ENCODE measurements at regions not wholly inside any gene's neighbourhood (a gene's known extent, or its start where the extent isn't known, plus 50 kb on each side); places are given as distances from the start of the nearest gene placed in this dataset.
"Not testable (repeated sequence)": the region's sequence is repeated elsewhere in the genome, so short reads cannot be mapped to it uniquely, and the experiment has no call there.

DNA sequence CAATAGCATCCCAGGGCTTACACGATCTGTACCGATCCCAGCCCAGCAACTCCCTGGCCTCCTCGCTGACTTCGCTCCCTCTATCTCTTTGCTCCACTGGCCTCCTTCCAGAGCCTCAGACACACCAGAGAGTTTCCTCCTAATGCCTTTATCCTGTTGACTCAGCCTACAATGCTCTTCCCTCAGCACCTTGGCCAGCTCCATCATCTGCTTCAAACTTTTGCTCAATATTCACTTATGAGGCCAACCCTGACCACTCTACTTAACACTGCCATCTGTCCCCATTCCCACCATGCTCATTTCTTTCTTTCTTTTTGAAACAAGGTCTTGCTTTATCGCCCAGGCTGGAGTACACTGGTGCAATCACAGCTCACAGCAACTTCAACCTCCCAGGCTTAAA is 180.9 kb downstream of the CEP170 start:
- H3K27ac Mint-ChIP-seq; H3K27me3 Mint-ChIP-seq (ENCODE audit: low read depth in 3 of 3); DNase-seq; H3K4me3 Mint-ChIP-seq; H3K9me3 Mint-ChIP-seq; H3K36me3 Mint-ChIP-seq; H3K4me1 Mint-ChIP-seq: not testable (repeated sequence)

DNA sequence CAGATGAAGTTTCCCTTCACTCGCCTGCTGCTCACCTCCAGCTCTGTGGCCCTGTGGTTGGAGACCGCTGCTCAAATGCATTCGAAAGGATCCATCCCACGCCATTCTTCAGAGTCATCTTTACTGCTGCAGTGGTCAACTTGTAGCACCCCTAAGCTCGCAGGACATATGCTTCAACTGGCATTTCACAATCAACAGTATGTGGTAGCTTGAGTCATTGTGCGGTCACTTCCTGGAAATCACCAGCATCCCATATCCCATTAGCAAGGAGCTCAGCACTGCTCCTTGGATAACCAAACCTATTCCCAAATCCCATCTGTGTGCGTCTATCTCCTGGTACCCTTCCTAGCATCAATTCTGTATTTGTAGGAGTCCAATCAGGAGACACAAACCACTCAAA is 188.0 kb downstream of the CEP170 start:
- not testable (repeated sequence) for H3K36me3 Mint-ChIP-seq

DNA sequence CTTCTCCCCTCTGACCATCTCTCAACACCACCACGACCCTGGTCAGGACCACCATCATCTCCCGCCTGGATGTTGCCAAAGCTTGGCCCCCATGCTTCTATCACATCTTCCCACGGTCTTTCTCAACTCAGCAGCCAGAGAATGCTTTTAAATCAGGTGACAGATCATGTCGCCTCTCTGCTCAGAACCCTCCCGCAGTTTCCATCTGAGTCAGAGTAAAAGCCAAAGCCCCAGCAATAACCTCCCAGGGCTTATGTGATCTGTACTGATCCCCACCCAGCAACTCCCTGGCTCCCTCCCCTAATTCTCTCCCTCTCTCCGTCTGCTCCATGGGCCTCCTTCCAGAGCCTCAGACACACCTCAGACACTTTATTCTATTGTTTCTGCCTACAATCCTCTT is 193.1 kb downstream of the CEP170 start:
- not testable (repeated sequence) for H3K9me3 Mint-ChIP-seq; H3K27ac Mint-ChIP-seq; H3K4me3 Mint-ChIP-seq; DNase-seq; H3K27me3 Mint-ChIP-seq (ENCODE audit: low read depth in 3 of 3); H3K4me1 Mint-ChIP-seq; H3K36me3 Mint-ChIP-seq

More for the DNA sequence above, 188.0 kb downstream of the CEP170 start:
- not testable (repeated sequence) for H3K4me3 Mint-ChIP-seq; H3K27ac Mint-ChIP-seq; H3K9me3 Mint-ChIP-seq; H3K4me1 Mint-ChIP-seq; H3K27me3 Mint-ChIP-seq (ENCODE audit: low read depth in 3 of 3); DNase-seq

DNA sequence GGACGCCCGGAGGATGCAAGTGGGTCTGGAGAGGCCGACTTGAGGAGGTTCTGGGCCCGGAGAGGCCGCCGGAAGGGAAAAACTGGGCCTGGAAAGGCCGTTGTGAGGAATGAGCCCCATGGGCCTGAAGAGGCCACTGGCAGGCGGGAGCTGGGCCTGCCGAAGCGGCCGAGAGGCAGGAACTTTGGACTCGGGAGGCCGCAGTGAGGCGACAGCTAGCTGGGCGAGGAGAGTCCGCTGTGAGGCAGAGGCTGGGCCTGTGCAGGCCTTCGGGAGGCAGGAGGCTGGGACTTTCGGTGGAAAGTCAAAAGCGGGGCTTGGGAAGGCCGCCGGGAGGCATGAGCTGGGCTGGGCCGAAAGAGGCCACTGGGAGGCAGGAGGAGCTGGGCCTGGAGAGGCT is 199.6 kb downstream of the CEP170 start:
- H3K4me3 Mint-ChIP-seq; H3K36me3 Mint-ChIP-seq; H3K4me1 Mint-ChIP-seq; DNase-seq; H3K27ac Mint-ChIP-seq; H3K9me3 Mint-ChIP-seq; H3K27me3 Mint-ChIP-seq (ENCODE audit: low read depth in 3 of 3): not testable (repeated sequence)

DNA sequence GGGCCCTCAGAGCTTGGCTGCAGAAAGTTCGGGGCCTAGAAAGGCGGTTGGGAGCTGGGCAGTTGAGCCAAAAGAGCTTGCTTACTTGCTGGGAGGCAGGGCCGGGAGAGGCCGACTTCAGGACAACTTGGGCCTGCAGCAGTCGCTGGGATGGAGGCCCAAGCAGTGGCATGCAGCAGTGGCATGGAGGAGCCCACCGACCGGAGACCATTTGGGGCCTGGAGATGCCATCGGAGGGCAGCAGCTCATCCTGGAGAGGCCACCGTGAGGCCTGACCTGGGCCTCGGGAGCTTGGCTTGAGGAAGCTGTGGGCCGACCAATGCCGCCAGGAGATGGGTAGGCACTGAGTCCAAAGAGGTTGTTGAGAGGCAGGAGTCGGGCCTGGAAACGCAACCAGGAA is 200.0 kb downstream of the CEP170 start:
- not testable (repeated sequence) for H3K27me3 Mint-ChIP-seq (ENCODE audit: low read depth in 3 of 3); DNase-seq; H3K27ac Mint-ChIP-seq

DNA sequence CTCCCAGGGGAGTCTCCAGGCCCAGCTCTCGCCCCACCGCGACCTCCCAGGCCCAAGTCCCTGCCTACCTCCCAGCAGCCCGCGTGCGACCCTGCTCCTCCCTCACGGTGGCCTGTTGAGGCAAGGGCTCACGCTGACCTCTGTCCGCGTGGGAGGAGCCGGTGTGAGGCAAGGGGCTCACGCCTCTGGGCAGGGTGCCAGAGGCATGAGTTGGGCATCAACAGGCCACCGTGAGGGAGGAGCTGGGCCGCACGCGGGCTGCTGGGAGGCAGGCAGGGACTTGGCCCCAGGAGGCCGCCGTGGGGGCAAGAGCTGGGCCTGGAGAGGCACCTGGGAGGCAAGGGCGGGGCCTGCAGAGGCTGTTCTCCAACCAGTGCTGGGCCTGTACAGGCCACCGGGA is 200.4 kb downstream of the CEP170 start:
- H3K27ac Mint-ChIP-seq; H3K4me1 Mint-ChIP-seq; H3K27me3 Mint-ChIP-seq (ENCODE audit: low read depth in 3 of 3); DNase-seq; H3K9me3 Mint-ChIP-seq; H3K36me3 Mint-ChIP-seq; H3K4me3 Mint-ChIP-seq: not testable (repeated sequence)

More for the DNA sequence above, 200.0 kb downstream of the CEP170 start:
- not testable (repeated sequence) for H3K4me1 Mint-ChIP-seq, H3K36me3 Mint-ChIP-seq, H3K4me3 Mint-ChIP-seq, H3K9me3 Mint-ChIP-seq

DNA sequence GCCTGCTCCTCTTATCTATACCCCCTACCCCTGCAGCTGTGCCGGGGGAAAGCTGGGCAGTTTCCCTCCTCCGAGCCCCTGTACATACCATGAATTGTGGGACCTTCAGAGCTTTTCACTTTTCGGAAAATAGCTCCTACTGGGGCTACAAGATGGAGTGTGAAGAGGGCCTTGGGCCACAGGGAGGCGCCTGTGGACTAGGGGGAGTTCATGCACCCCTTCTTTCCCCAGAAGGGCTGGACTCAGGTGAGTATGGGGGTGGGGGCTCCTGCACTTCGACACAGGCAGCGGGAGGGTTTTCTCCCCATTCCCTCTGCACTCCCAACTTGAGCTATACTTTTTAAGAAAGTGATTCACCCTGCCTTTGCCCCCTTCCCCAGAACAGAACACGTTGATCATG is 202.0 kb downstream of the CEP170 start:
- not testable (repeated sequence) for H3K4me3 Mint-ChIP-seq; H3K9me3 Mint-ChIP-seq; H3K27ac Mint-ChIP-seq; H3K36me3 Mint-ChIP-seq; DNase-seq; H3K4me1 Mint-ChIP-seq; H3K27me3 Mint-ChIP-seq (ENCODE audit: low read depth in 3 of 3)

DNA sequence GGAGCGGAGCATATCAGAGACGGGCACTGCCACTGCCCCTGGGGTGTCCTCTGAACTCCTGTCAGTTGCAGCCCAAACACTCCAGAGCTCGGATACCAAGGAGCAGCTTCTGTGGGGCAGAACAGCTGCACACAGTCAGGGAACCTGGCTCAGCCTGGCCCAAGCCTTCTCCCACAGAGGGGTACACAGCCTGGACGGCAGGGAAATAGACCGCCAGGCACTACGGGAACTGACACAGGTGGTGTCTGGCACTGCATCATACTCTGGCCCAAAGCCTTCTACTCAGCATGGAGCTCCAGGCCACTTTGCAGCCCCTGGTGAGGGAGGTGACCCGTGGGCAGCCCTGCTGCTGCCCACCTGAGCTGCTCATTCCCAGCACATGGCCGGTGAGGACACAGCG is 204.5 kb downstream of the CEP170 start:
- not testable (repeated sequence) for H3K27ac Mint-ChIP-seq

DNA sequence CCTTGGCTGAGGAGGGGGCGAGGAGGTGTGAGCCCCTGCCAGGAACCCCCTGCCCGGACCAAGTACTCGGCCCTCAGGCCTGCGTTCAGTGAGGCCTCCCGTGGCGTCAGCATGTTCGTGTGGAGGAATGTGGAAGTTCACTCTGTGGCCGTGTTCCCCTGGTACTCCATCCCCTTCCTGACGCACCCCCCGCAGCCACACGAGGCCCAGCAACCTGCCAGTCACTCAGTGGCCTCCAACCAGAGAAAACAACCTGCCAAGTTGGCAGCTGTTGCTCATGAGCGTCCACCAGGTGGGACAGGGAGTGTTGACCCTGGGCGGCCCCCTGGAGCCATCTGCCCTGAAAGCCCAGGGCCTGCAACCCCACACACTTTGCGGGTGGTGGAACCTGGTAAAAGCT is 205.4 kb downstream of the CEP170 start:
- not testable (repeated sequence) for DNase-seq; H3K4me3 Mint-ChIP-seq; H3K36me3 Mint-ChIP-seq; H3K27me3 Mint-ChIP-seq (ENCODE audit: low read depth in 3 of 3); H3K27ac Mint-ChIP-seq; H3K9me3 Mint-ChIP-seq; H3K4me1 Mint-ChIP-seq

More for the DNA sequence above, 204.5 kb downstream of the CEP170 start:
- H3K9me3 Mint-ChIP-seq; H3K4me1 Mint-ChIP-seq; H3K27me3 Mint-ChIP-seq (ENCODE audit: low read depth in 3 of 3); DNase-seq; H3K4me3 Mint-ChIP-seq; H3K36me3 Mint-ChIP-seq: not testable (repeated sequence)

DNA sequence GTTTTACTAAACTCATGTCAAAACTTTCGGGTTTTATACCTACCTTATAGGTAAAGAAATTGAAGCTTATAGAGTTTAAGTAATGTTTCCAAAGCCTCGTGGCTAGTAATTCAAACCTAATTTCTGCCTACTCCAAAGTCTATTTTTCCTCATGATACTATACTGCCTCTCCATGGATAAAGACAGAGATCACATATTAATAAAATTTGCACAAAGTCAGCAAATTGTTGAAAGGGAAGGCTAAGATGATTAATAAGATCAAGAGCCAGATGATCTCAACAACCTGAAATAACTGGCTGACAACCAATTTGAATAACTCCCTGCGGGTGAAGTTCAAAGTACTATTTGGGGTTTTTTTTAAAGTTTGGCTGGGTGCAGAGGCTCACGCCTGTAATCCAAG is 233.7 kb downstream of the CEP170 start:
- H3K4me3 Mint-ChIP-seq; H3K4me1 Mint-ChIP-seq; H3K9me3 Mint-ChIP-seq; H3K27me3 Mint-ChIP-seq (ENCODE audit: low read depth in 3 of 3); DNase-seq; H3K27ac Mint-ChIP-seq; H3K36me3 Mint-ChIP-seq: not testable (repeated sequence)

DNA sequence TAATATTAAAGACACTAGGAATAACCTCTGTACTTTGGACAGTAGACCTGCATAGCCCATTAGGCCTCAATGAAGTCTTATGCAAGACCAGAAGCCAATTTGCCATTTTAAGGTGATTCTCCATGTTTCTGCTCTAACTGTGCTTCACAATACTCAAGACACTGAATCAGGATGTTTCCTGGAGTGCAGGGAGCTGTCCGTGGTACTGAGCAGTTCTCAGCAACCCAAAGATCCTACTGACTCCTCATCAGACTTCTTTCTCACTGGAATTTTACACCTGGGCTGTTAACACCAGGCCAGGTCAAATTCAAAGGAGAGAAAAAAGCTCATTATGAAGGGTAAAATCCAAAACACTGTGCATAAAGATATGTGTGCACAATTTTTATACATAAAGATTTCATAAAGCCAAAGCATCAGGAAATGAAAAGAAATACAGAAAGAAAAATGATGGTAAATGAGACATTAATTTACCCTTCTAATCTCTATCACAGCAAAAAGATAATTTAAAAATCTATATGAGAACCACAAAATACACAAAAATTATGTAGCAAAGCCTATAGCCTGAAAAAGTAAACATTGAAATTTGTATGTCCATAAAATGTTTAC is 235.9 kb downstream of the CEP170 start:
- H3K4me1 Mint-ChIP-seq; H3K36me3 Mint-ChIP-seq; H3K4me3 Mint-ChIP-seq; H3K27ac Mint-ChIP-seq; H3K27me3 Mint-ChIP-seq (ENCODE audit: low read depth in 3 of 3); H3K9me3 Mint-ChIP-seq: not testable (repeated sequence)
- DNase-seq, result peak; percentile 2 to 13 (median 7)

DNA sequence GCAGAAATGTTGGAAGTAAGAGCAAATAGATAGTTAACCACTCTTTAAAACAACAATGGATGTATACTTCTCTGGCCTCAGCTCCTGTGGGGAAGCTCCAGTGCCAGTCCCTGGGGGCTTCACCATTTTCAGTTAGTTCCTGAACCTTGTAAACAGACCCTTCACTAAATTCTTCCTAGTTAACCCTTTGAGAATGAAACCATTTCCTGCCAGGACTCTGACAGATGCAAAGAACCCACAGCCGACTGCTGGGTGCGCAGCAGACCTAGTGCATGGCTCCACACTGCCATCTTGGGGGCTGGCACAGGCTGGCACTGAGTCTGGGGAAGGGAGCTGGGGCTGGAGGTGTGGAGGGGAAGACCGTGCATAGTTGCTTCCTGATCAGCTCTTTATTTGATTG is 244.4 kb downstream of the CEP170 start:
- H3K9me3 Mint-ChIP-seq; H3K36me3 Mint-ChIP-seq; DNase-seq; H3K4me3 Mint-ChIP-seq; H3K4me1 Mint-ChIP-seq; H3K27me3 Mint-ChIP-seq (ENCODE audit: low read depth in 3 of 3); H3K27ac Mint-ChIP-seq: not testable (repeated sequence)

DNA sequence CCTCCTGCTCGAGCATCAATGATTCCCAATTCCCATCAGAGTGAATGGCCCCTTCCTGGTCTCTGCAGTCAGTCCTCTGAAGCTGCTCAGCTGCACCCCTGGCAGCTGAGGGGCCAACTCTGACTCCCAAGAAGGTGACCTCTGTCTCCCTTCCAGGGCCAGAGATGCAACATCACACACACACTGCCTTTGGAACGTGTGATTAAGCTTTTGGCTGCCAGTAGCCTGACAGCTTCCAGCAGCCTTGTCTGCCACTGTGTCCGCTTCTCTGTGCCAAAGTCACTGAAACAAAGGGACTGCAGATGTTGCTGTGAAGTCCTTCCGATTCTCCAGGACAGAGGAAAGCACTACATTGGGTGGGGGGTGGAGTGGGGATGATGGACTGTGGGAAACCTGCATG is 254.1 kb downstream of the CEP170 start:
- not testable (repeated sequence) for H3K4me3 Mint-ChIP-seq; DNase-seq; H3K9me3 Mint-ChIP-seq; H3K27ac Mint-ChIP-seq; H3K27me3 Mint-ChIP-seq (ENCODE audit: low read depth in 3 of 3); H3K36me3 Mint-ChIP-seq; H3K4me1 Mint-ChIP-seq

DNA sequence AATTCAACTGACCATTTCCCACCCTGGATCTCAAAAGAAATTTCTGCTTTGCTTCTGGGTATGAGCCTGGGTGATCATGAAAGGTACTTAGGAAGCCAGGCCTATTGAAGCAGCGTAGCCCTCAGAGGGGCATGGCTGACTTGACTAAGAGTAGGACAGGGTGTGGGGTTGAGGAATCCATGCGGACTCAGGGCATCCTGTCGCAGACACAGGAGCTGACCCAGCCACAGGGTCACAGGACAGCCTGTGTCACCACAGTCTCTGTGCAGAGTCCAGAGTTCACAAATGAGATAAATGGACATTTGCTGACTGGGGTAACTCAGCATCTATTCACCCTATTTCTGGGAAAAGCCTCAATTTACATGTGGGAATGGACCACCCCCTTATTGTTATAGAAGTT is 262.3 kb downstream of the CEP170 start:
- H3K9me3 Mint-ChIP-seq, H3K4me3 Mint-ChIP-seq: not testable (repeated sequence)

DNA sequence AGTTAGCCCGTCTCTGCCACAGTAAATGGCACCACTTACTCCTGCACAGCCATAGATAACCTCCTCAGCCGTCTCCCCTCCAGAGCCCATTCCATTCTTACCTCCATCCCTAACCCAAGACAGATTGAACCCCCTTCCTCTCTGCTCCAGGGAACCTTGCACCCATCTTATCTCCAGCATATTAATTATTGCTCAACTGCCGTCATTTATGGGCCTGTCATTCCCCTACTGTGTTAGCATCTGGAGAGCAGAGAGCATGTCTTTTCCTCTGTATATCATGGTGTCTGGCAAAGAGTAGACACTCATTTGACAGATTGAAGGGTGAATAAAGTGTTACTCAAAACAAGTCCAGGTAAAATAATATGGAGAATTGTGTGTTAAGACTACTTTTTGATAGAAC is 270.0 kb downstream of the CEP170 start:
- not testable (repeated sequence) for H3K9me3 Mint-ChIP-seq; H3K36me3 Mint-ChIP-seq; H3K4me3 Mint-ChIP-seq; H3K27ac Mint-ChIP-seq; H3K27me3 Mint-ChIP-seq (ENCODE audit: low read depth in 3 of 3); DNase-seq; H3K4me1 Mint-ChIP-seq

More for the DNA sequence above, 262.3 kb downstream of the CEP170 start:
- not testable (repeated sequence) for H3K27ac Mint-ChIP-seq; H3K4me1 Mint-ChIP-seq; H3K27me3 Mint-ChIP-seq (ENCODE audit: low read depth in 3 of 3); H3K36me3 Mint-ChIP-seq; DNase-seq

DNA sequence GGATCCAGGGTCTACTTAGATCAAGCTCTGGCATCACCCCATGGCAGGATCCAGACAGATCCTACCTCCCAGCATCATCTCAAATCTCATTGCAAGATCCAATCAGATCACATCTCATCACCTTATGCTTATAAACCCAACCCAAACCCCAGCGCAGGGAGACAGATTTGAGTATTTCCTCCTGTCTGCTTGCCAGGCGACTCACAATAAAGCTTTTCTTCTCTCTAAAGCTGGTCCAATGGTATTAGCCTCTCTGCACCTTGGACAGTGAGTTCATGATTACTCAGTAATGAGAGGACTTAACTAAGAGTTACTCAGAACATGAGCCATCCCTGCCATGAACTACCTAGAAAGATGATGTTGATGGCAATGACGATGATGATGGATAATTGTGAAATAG is 281.7 kb downstream of the CEP170 start:
- H3K27me3 Mint-ChIP-seq (ENCODE audit: low read depth in 3 of 3); H3K4me3 Mint-ChIP-seq; H3K4me1 Mint-ChIP-seq; H3K36me3 Mint-ChIP-seq; DNase-seq; H3K9me3 Mint-ChIP-seq; H3K27ac Mint-ChIP-seq: not testable (repeated sequence)

Measured in immature natural killer cell (primary cell).